NCI-H2227 (cell line): ENCODE measurements at regions not wholly inside any gene's neighbourhood (a gene's known extent, or its start where the extent isn't known, plus 50 kb on each side); places are given as distances from the start of the nearest gene placed in this dataset.

ENCODE experiments used
- DNase-seq: peaks from one replicate; lab custom pipeline; 2025; ENCODE audit not compliant: unreplicated experiment; lab: John Stamatoyannopoulos, UW

GRCh38 chr17:13359774-13360173, 242.0 kb downstream of the HS3ST3A1 start:
- DNase-seq, result no peak

- no peak for DNase-seq
Measured at GRCh38 chr17:13355054-13355453, 246.7 kb downstream of the HS3ST3A1 start.

- DNase-seq, result no peak
Measured at GRCh38 chr17:13353590-13353989, 248.1 kb downstream of the HS3ST3A1 start.

GRCh38 chr17:13352747-13353415, 248.8 kb downstream of the HS3ST3A1 start:
- no peak for DNase-seq

- no peak for DNase-seq
Measured at GRCh38 chr17:13351046-13351445, 250.7 kb downstream of the HS3ST3A1 start.

GRCh38 chr17:13350466-13350865, 251.3 kb downstream of the HS3ST3A1 start:
- DNase-seq, result no peak

GRCh38 chr17:13346996-13347762, 254.6 kb downstream of the HS3ST3A1 start:
- DNase-seq, result no peak

- no peak for DNase-seq
Measured at GRCh38 chr17:13346592-13346991, 255.1 kb downstream of the HS3ST3A1 start.

GRCh38 chr17:13346081-13346533, 255.6 kb downstream of the HS3ST3A1 start:
- no peak for DNase-seq

- no peak for DNase-seq
Measured at GRCh38 chr17:13338421-13338820, 263.3 kb downstream of the HS3ST3A1 start.

- DNase-seq, result no peak
Measured at GRCh38 chr17:13337864-13338371, 263.8 kb downstream of the HS3ST3A1 start.

- DNase-seq, result no peak
Measured at GRCh38 chr17:13337151-13337550, 264.6 kb downstream of the HS3ST3A1 start.

GRCh38 chr17:13334374-13334773, 267.4 kb downstream of the HS3ST3A1 start:
- no peak for DNase-seq

- no peak for DNase-seq
Measured at GRCh38 chr17:13333661-13334060, 268.1 kb downstream of the HS3ST3A1 start.

- no peak for DNase-seq
Measured at GRCh38 chr17:13332207-13332606, 269.5 kb downstream of the HS3ST3A1 start.

- no peak for DNase-seq
Measured at GRCh38 chr17:13329421-13329820, 272.3 kb downstream of the HS3ST3A1 start.

- no peak for DNase-seq
Measured at GRCh38 chr17:13323990-13324389, 277.7 kb downstream of the HS3ST3A1 start.

GRCh38 chr17:13321951-13322701, 279.6 kb downstream of the HS3ST3A1 start:
- no peak for DNase-seq

- no peak for DNase-seq
Measured at GRCh38 chr17:13320046-13320785, 281.5 kb downstream of the HS3ST3A1 start.

GRCh38 chr17:13316657-13317056, 285.1 kb downstream of the HS3ST3A1 start:
- no peak for DNase-seq

GRCh38 chr17:13311306-13311705, 290.4 kb downstream of the HS3ST3A1 start:
- no peak for DNase-seq
